Hippocampal formation (tissue), 2 donors: ENCODE measurements at regions not wholly inside any gene's neighbourhood (a gene's known extent, or its start where the extent isn't known, plus 50 kb on each side); places are given as distances from the start of the nearest gene placed in this dataset.
"Not testable (repeated sequence)": the region's sequence is repeated elsewhere in the genome, so short reads cannot be mapped to it uniquely, and the experiment has no call there.

Source experiments
- DNase-seq, 2 donors: peaks; one replicate each; lab custom pipeline; 2025; lab: John Stamatoyannopoulos, UW

GRCh38 chrX:117843749-117844148 lies 272.9 kb downstream of the KLHL13 start:
- no peak for DNase-seq

GRCh38 chrX:117840645-117841044 lies 276.0 kb downstream of the KLHL13 start:
- no peak for DNase-seq

GRCh38 chrX:117839544-117839943 lies 277.1 kb downstream of the KLHL13 start:
- no peak for DNase-seq

GRCh38 chrX:117838581-117839331 lies 277.9 kb downstream of the KLHL13 start:
- DNase-seq: no peak

GRCh38 chrX:117835034-117835433 lies 281.6 kb downstream of the KLHL13 start:
- DNase-seq: no peak

GRCh38 chrX:117834076-117834475 lies 282.5 kb downstream of the KLHL13 start:
- no peak for DNase-seq

- DNase-seq: not testable (repeated sequence)
Observed at GRCh38 chrX:117821472-117821871, 295.1 kb downstream of the KLHL13 start.

- no peak for DNase-seq
Observed at GRCh38 chrX:117808426-117808825, 308.2 kb downstream of the KLHL13 start.

GRCh38 chrX:117803463-117803862 lies 313.1 kb downstream of the KLHL13 start:
- DNase-seq: no peak

- no peak for DNase-seq
Observed at GRCh38 chrX:117788339-117788738, 328.3 kb downstream of the KLHL13 start.

- DNase-seq: no peak
Observed at GRCh38 chrX:117771384-117771783, 345.2 kb downstream of the KLHL13 start.

GRCh38 chrX:117768861-117769604 lies 347.6 kb downstream of the KLHL13 start:
- DNase-seq: no peak

- DNase-seq: no peak
Observed at GRCh38 chrX:117765211-117765610, 351.4 kb downstream of the KLHL13 start.

- DNase-seq: no peak
Observed at GRCh38 chrX:117752745-117753144, 363.9 kb downstream of the KLHL13 start.

- DNase-seq: no peak
Observed at GRCh38 chrX:117751155-117751554, 365.5 kb downstream of the KLHL13 start.

- no peak for DNase-seq
Observed at GRCh38 chrX:117744958-117745357, 371.7 kb downstream of the KLHL13 start.

GRCh38 chrX:117743469-117744251 lies 372.9 kb downstream of the KLHL13 start:
- DNase-seq: no peak

- DNase-seq: no peak
Observed at GRCh38 chrX:117713411-117713810, 403.2 kb downstream of the KLHL13 start.

- no peak for DNase-seq
Observed at GRCh38 chrX:117711782-117712181, 404.8 kb downstream of the KLHL13 start.

GRCh38 chrX:117707948-117708743 lies 408.5 kb downstream of the KLHL13 start:
- no peak for DNase-seq

GRCh38 chrX:117701050-117701449 lies 415.6 kb downstream of the KLHL13 start:
- DNase-seq: no peak

- DNase-seq: no peak
Observed at GRCh38 chrX:117689956-117690355, 426.7 kb downstream of the KLHL13 start.
